HG03565 (cell line): ENCODE measurements at regions not wholly inside any gene's neighbourhood (a gene's known extent, or its start where the extent isn't known, plus 50 kb on each side); places are given as distances from the start of the nearest gene placed in this dataset.
"Not testable (repeated sequence)": the region's sequence is repeated elsewhere in the genome, so short reads cannot be mapped to it uniquely, and the experiment has no call there.

Experiments
- ATAC-seq: cut with Tn5 transposase; IDR thresholded peaks from one replicate; pipeline ENCODE4 v1.9.1; 2021; ENCODE audit warnings: mild to moderate bottlenecking, moderate library complexity; ENCODE audit not compliant: unreplicated experiment

DNA sequence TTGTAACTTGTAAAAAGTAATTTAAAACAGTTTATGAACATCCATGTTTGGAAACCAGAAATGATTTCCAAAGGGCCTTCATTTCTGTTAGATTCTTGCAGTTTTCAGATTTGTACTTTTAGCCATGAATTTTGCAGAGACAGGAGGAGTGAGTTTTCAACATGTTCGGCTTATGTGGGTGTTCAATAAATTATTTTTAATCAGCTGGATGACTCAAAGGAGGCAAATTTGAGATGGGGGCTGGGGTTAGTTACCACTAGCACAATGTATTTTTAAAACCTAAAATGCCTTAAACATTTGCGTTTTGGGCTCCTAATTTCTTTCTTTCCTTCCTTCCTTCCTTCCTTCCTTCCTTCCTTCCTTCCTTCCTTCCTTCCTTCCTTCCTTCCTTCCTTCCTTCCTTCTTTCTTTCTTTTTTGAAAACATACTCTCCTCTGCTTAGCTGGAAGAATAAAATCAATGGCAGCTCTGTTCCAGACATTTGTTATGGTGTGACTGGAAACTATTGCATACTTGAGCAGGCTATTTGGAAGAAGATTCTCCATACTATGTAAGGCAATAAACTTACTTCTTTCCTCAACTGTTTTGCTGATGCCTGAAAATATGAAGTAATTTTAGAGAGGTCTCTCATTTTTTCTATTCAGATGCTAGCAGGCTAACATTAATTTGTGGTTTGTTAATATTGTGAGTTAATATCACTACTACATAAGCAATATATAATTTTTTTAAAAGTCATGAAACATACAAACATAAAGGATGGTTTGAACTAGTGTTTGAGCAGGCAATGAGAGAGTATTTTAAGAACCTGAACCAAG lies 394.4 kb downstream of the NYAP2 start:
- no peak for ATAC-seq

- ATAC-seq: no peak
Observed at GRCh38 chr2:225788571-225789094, 389.1 kb downstream of the NYAP2 start.

- ATAC-seq: no peak
Observed at GRCh38 chr2:225787497-225787896, 388.0 kb downstream of the NYAP2 start.

GRCh38 chr2:225781991-225782390 lies 382.5 kb downstream of the NYAP2 start:
- ATAC-seq: no peak

- no peak for ATAC-seq
Observed at GRCh38 chr2:225781145-225781544, 381.6 kb downstream of the NYAP2 start.

- no peak for ATAC-seq
Observed at GRCh38 chr2:225779829-225780228, 380.3 kb downstream of the NYAP2 start.

DNA sequence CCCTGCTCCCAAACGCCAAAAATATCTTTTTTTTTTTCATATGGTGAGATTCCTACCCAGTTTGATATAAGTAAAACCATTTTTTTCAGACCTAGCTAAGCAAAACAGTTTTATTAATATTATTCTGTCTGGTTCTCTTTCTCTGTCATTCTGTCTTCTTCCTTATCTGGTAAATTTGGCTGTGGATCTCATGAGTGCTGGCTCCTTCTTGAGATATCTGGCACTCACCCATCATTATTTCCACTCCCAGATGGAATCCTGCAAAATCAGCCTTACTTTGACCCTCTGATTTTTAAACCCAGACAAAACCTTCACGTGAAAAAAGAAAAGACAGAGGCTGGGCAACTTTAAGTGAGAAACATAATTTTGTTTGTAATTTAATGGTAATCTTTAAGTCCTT lies 373.6 kb downstream of the NYAP2 start:
- no peak for ATAC-seq

- ATAC-seq: no peak
Observed at GRCh38 chr2:225771701-225772100, 372.2 kb downstream of the NYAP2 start.

DNA sequence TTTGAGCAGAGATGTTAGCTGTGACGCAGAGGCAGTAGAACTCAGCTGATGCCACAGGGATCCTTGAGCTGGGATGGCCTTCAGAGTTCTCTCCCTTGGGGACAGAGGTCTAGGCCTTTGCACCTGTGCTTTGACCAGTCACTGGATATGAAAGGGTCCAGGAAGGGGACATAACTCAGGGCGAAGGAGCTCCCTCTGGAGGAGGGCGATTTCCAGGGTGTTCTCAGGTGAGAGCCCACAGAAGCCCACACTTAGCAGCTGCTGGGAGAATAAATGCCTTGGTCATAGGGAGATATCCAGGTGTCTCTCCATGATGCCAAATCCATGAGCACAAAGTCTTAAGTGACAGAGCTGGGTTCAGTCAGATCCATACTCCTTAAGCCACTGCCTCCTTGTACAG lies 369.2 kb downstream of the NYAP2 start:
- ATAC-seq: no peak

- no peak for ATAC-seq
Observed at GRCh38 chr2:225766431-225766830, 366.9 kb downstream of the NYAP2 start.

- no peak for ATAC-seq
Observed at GRCh38 chr2:225765820-225766219, 366.3 kb downstream of the NYAP2 start.

DNA sequence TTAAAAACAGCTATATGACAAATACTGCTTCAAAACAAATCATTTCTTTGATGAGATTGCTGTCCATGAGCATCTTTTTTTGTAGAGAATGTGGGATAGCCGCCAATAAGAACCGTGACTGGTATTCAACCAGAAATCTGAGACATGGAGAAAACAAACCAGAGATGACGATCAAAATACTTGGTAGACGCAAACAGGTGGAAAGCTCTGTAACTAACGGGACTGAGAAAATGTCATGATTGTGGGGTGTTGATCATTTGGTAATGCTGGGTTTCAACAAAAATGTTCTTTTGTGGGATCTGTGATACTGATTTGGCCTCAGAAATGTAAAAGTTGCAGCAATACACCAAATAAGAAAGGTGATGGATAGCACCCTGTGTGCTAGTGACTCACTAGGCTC lies 364.8 kb downstream of the NYAP2 start:
- ATAC-seq: no peak

- no peak for ATAC-seq
Observed at GRCh38 chr2:225763711-225764110, 364.2 kb downstream of the NYAP2 start.

- ATAC-seq: no peak
Observed at GRCh38 chr2:225761396-225761795, 361.9 kb downstream of the NYAP2 start.

DNA sequence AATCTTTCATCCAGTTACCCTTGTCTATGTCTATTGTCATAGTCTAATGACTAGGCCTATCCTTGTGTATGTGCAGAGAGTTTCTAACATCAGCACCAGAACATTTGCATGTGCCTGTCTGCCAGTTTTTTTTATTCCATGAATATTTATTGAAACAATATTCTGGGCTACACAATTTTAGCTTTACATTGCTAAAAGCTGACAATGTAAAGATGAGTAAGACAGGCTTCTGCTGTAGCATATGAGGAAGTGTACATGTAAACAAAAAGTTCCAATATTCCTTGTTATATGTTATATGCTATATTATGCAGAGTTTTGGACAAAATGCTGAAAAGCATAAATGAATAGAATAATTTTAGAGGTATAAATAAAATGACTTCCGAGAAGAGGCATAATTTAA lies 357.7 kb downstream of the NYAP2 start:
- no peak for ATAC-seq

DNA sequence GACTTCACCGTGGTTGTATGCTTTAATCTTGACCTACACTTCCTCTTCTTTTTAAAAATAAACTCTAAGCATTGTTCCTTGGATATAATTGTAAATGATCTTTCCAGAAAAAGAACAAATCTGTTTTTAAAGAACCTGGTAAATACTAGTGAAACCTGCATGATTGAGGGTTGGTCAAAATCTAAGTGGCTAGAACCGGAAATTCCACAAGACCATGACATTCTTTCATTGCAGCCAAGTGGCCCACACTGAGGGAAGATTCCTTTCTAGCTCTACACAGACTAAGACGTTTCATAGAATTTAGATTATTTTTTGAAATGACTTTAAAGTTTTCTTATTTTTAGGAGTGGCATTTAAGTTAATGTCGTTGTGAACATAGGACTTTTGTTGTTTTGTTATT lies 356.7 kb downstream of the NYAP2 start:
- no peak for ATAC-seq

GRCh38 chr2:225748609-225749008 lies 349.1 kb downstream of the NYAP2 start:
- ATAC-seq: no peak

DNA sequence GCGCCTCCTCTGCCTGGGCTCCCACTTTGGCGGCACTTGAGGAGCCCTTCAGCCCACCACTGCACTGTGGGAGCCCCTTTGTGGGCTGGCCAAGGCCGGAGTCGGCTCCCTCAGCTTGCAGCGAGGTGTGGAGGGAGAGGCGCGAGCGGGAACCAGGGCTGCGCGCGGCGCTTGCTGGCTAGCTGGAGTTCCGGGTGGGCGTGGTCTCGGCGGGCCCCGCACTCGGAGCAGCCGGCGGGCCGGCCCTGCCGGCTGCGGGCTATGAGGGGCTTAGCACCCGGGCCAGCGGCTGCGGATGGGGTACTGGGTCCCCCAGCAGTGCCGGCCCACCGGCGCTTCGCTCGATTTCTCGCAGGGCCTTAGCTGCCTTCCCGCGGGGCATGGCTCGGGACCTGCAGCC lies 344.5 kb downstream of the NYAP2 start:
- ATAC-seq: not testable (repeated sequence)

- ATAC-seq: no peak
Observed at GRCh38 chr2:225742487-225742886, 343.0 kb downstream of the NYAP2 start.

DNA sequence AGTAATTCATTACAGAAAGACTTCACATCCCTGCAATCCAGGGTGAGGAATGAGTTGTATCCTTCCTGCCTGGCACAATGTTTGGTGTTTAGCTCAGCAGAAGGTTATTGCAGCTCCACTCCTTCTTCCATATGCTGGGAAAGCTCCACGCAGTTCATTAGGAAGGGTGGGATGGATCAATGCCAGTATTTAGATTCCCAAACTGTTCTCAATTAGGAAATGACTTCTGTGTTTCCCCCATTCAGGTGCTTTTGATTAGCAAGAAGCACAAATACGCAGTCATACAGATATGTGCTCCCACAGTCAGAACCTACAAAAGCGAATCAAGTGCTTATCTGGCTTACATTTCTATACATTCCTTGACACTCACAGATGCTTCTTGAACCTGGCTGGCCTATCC lies 340.6 kb downstream of the NYAP2 start:
- ATAC-seq: no peak

DNA sequence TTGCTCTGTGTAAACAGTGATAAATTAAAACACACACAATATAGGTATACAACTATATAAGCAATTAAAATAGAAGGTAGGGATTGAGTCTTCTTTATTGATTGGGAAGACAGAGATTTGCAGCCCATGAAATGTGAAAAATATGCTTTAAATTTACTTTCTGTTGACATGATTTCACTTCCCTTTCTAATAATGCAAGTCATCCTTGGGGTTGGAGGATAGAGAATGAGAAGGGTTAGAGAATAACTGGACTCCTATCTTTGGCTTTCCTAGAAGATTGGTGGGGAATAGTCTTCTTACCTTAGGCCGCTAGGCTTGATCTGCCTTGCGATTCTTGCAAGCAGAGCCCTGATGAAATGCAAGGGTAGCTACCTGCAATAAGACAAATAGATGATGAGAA lies 339.8 kb downstream of the NYAP2 start:
- no peak for ATAC-seq

DNA sequence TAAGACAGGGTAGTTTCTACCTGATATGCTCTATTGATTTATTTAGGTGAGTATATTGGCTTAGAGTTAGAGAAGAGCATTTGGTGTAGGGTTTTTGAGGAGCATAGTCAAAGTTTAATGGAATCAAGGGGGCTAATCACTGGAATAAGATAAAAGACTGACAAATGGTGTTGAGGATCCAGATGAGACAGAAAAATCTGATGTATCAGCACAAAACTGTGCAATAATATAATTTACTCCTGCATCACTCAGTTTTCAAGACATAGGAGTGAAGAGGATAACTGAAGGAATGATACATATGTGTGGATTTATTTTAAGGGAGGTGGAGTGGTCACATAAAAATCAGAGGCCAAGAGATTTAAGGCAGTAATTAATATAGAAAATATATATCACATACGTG lies 339.2 kb downstream of the NYAP2 start:
- ATAC-seq: no peak

GRCh38 chr2:225737556-225737955 lies 338.0 kb downstream of the NYAP2 start:
- no peak for ATAC-seq
